OCI-LY1 (cell line): ENCODE measurements at regions not wholly inside any gene's neighbourhood (a gene's known extent, or its start where the extent isn't known, plus 50 kb on each side); places are given as distances from the start of the nearest gene placed in this dataset.

Source experiments
- CTCF ChIP-seq: fragments of 200-600 bp; sonication (generic), shearing (Covaris generic); IDR thresholded peaks from 2 replicates; pipeline ENCODE4 v1.5.1; 2017; ENCODE audit warnings: mild to moderate bottlenecking, antibody characterized with exemption, low read length, moderate library complexity, mixed read lengths
- EZH2 ChIP-seq: fragments of 200-600 bp; sonication (generic), shearing (Covaris generic); IDR thresholded peaks from 2 replicates; pipeline ENCODE4 v1.8.0; 2017; ENCODE audit warnings: borderline replicate concordance, mixed run types, mild to moderate bottlenecking, antibody characterized with exemption, low read length, moderate library complexity, mixed read lengths

- TF ChIP-seq CTCF (no peak), EZH2 (no peak)
Measured at GRCh38 chr19:29326351-29326750, 113.4 kb upstream of the UQCRFS1 start.
